HG02571 (cell line): ENCODE measurements at regions not wholly inside any gene's neighbourhood (a gene's known extent, or its start where the extent isn't known, plus 50 kb on each side); places are given as distances from the start of the nearest gene placed in this dataset.
"Not testable (repeated sequence)": the region's sequence is repeated elsewhere in the genome, so short reads cannot be mapped to it uniquely, and the experiment has no call there.

Source experiments
- ATAC-seq: cut with Tn5 transposase; IDR thresholded peaks from one replicate; pipeline ENCODE4 v1.9.1; 2021; ENCODE audit warnings: mild to moderate bottlenecking, moderate library complexity; ENCODE audit not compliant: unreplicated experiment

DNA sequence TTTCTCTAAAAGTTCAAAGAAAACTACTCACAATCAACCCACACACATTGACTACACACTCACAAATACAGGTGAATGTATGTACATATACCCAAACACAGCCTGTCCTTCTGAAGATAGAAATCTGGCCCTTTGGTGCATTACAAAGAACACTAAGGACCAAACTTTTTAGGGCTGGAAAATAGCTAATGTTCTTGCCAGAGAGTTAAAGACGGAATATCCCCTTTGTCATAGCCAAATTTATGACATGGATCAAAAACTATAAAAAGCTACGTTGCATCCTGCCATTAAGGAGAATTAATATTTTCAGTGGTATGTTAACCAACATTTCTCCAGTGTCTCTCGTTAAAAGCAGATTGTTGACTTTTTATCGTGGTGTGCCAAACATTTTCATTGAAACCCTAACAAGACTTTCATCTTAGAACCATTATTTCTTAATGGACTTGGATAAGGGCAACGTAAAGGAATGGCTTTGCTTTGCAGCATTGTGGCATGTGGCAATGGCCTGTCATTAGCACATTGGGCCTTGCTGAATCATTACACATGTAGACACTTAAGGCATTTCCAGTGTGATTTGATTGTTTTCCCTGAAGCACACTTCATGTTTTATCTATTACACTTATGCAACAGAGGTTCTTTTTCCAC lies 150.9 kb upstream of the MEOX2 start:
- no peak for ATAC-seq

DNA sequence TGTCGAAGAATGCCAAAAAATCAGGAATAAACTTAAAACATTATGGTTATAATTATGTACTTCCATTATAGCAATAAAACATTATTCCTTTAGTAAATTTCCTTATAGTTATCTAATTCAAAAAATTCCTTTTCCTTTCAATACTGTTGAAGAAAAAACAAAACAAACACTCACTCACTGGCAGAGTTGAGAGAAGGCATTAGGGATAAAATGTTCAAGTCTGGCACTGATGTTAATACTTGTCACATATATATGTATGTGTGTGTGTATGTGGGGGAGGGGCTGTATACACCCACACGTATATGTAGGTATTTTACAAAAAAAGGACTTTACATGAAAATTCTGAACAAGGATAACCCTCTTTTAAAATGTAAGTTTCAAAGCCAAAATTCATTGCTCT lies 150.2 kb upstream of the MEOX2 start:
- ATAC-seq = no peak

DNA sequence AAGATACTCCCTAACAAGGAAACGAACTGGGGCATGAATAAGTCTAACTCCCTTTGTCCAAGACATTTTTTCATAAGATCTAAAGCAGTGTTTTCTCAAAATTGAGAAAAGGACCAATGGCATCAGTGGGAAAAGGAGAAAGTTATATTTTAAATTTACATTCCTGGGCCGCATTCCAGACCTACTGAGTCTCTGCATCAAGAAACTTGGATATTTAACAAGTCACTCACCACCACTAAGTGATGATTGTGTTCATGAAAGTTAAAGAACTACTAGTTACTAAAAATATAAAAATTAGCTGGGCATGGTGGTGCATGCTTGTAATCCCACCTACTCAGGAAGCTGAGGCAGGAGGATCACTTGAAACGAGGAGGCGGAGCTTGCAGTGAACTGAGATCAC lies 149.6 kb upstream of the MEOX2 start:
- ATAC-seq = no peak

DNA sequence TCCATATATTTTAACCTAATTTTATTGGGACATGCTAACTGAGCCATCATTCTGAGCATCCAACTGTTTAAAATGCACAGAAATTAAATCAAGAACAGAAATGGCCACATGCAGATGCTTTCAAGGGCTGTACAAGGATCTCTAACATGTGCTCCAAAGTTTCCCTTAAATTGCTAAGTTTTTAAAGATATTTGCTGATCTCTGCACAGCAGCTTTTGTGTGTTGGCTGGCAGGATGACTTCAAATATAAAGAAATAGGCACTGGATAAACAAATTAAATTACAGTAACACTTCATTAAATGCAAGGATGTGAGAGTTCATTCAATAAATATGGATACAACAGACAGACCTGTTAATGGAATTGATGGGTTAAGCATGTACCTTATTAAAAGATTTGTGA lies 148.0 kb upstream of the MEOX2 start:
- ATAC-seq = no peak

DNA sequence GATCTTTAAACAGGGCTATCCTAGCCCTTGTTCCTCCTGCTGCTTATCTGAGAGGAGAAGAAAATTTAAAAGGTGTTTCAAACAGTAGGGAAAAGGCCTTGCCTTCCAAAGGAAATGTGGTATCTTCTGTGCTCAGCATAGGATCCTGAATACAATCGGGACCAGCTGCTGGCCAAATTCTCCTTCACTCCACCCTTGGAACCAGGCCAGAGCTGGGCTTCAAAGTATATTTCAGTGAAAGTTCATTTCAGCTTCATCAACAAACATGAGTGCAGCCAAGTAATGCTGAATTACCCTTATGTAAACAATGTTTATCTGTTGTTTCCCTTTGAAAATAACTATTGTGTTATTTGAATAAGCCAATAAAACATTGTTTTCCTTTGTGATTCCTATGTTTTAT lies 146.5 kb upstream of the MEOX2 start:
- ATAC-seq = no peak

DNA sequence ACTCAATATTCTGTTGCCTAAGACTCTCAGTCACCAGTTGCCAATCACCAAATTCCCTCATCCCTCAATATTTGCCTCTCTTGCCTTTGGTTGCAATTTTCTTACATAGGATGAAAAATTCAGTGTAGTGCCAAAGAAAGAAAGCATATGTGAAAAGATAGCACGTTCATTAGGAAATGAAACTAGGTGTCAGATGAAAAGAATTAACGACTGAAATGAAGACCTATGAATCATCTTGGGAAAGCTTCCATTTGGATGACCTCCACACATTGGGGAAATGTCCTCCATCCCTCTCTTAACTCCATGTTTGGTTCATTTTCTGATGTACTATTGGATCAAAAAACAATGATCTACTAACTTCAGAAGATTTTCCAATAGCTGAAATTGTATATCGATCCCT lies 145.1 kb upstream of the MEOX2 start:
- no peak for ATAC-seq

DNA sequence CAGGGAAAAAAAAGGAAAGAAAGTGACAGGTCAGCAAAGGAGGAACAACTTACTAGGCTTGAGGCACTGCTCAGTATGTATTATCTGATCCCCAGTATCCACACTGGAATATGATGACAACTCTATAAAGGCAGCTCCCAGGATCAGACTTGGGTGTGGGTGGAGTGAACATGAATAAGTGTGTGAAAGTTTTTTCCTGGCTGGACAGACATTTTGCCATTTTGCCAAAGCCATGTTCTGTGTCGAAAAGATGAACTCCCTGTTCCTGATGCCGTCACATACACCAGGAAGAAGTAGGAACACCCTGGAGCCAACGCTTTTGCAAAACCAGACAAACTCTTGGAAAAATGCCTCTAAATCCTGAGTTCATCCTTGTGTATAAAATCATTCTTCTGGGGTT lies 143.2 kb upstream of the MEOX2 start:
- ATAC-seq = no peak

DNA sequence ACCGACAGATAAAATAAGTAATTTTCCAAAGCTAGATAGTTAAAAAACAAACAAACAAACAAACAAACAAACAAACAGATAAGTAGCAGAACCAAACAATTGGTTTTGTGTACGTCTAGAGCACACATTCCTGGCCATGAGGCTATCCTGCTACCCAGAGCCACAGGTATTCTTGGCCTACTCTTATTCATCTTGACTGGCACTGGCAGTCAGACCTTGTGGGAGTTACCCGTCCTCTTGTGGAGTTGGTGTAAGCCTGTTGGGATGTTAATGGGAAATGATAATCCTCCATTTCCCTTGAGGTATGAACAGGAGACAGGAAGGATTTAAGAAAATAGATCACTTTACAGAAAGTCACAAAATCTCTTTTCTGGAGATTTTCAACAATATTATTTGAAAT lies 142.4 kb upstream of the MEOX2 start:
- ATAC-seq = no peak

DNA sequence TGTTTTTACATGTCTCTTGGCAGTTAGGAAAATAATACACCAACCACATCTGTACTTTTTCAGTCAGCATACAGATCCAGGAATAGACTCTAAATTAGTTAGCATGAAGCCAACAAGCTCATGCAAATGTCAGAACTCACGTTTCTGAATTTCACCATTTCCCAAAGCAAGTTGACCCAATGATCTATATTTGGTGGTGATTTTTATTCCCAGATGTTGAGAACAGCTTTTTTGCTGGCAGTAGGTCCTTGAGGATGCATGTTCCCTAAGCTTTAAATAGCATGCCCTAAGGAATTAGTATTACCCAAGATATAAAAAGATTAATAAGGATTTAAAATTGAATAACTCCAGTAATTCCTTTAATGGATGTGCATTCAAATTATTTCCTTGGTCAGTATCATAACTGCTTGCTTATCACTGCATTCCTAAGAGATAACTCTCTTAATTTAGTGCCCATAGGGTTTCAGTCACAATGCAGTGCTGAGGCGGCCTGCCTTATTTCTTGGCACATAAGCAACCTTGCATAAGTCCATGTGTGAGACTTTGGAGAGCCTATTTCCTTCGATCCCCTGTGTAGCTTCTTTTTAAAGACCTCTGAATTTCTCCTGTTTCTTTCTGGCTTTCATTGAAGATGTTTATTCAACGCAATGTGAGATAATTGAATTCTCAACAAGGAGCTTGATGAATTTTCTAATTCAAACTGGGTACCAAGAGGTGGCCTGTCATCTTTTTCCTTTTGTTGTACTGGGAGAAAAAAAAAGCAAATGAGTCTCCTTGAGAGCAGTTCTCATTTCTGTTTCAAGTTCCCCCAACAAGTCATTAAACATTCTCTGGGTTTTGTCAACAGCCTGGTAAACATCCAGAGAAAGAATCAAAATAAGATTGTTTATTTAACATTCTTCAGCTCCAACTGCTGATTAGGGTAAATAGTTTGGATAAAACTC lies 135.3 kb upstream of the MEOX2 start:
- ATAC-seq = no peak

DNA sequence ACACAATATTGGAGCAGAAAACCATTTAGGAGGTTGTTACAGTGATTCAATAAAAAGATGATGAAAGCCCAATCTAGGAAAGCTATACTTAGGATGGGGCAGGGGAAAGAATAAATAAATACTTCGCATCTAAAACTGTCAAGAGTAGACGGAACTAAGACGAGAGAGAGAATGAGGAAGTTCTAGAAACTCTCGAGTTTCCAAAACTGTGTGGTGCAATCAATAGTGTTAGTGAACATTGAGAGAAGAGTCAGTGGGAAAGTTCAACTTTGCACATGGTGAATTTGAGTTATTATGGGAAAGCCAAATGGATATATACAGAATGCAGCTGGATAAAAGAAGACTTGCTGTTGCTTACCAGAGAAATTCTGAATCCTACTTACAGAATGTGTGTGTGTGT lies 133.8 kb upstream of the MEOX2 start:
- ATAC-seq = no peak

DNA sequence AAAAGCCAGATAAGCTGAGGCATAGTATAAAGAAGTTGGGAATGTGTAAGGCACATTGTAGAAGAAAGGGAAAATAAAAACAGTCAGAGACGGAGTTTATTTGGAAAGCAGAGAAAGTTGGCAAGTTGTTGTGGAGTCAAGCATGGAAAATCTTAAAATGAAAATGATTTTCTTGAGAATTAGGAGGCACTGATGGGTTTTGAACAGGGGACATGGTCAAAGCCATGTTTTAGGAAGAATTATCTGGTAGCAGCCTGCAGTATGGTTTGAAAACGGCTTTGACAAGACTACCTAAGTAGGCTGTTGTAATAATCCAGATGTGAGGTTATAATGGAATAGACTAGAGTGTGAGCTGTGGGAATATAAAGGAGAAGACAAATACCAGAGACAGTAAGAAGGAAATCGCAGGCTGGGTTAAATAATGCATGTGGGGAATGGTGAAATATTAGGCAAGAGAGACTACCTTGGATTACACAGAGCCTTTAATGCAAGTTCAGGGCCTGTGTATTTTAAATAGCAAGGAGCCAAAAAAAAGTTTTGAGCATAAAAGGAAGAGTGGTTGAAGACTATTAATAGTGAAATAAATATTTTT lies 130.4 kb upstream of the MEOX2 start:
- no peak for ATAC-seq

DNA sequence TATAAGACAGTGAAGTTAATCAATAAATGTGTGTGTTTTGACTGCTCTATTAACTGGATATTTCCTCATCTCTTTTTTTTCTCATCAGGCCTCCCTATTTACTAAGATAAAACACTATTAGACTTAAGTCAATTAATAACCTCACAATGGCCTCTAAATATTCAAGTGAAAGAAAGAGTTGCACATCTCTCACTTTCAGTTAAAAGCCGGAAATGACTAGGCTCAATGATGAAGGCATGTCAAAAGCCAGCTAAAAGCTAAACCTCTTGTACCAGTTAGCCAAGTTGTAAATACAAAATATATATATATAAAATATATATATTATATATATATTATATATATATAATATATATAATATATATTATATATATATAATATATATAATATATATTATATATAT lies 127.0 kb upstream of the MEOX2 start:
- no peak for ATAC-seq

DNA sequence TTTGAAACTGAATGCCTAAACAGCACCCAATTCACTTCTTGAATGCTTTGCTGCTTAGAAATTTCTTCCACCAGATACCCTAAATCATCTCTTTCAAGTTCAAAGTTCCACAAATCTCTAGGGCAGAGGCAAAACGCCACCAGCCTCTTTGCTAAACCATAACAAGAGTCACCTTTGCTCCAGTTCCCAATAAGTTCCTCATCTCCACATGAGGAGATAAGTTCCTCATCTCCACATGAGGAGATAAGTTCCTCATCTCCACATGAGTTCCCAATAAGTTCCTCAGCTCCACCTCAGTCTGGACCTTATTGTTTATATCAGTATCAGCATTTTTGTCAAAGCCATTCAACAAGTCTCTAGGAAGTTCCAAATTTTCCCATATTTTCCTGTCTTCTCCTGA lies 123.9 kb upstream of the MEOX2 start:
- ATAC-seq = not testable (repeated sequence)

DNA sequence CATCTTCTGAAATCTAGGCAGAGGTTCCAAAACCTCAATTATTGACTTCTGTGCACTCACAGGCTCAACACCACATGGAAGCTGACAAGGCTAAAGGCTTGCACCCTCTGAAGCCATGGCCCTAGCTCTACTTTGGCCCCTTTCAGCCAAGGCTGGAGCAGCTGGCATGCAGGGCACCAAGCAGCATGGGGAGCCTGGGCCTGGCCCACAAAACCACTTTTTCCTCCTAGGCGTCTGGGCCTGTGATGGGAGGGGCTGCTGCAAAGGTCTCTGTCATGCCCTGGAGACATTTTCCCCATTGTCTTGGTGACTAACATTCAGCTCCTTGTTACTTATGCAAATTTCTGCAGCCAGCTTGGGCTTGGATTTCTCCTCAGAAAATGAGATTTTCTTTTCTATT lies 123.5 kb upstream of the MEOX2 start:
- ATAC-seq = not testable (repeated sequence)

DNA sequence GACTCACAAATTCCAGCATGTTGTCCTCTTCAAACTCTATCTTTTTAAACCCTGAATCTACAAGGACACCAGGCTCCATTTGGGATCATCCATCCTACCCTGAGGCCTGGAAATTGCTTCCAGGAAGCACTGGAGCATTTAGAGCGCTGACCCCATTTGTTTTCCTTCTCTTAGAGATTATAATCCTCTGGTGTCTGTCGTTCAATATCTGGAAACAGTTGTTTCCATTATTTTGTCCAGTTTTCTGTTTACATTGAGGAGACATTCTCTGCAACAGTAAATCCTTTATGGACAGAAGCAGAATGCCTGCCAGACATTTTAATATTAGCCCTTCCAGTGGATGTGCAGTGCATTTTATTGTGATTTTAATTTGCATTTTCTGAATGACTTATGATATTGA lies 119.4 kb upstream of the MEOX2 start:
- no peak for ATAC-seq

DNA sequence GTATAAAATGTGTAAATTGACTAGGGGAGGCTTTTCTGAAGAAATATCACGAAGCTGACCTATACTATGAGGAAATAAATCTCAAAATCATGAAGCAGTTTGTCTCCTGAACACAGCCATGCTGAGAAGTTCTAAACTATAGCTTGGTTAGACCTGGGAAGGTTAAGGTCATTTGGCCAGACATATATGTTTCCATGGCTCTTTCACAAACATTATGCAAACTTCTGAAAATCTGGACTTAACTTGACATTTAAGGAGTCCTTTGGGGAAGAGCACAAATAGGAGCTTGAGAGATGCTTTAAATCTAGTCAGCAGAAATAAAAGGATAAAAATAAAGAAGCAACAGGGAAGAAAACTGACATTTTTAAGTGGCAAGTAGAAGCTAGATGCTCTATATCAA lies 115.9 kb upstream of the MEOX2 start:
- no peak for ATAC-seq

DNA sequence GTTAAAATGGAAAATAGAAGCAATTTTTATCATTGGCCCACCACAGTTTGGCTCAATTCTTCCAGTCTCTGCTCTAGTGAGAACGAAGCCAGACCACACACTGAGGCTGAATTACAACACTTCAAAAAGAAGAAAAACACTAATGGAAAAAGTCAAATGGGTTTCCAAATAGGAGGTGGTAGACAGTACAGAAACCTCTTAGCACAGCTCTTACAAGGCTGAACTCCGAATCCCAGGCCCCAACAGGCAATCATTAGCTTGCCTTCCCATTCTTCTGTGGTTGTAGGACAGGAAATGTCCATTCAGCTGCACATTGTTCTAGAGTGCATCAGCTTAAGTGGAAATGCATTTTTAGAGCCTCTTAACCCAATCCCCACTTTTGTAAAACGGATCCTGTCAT lies 115.1 kb upstream of the MEOX2 start:
- no peak for ATAC-seq

DNA sequence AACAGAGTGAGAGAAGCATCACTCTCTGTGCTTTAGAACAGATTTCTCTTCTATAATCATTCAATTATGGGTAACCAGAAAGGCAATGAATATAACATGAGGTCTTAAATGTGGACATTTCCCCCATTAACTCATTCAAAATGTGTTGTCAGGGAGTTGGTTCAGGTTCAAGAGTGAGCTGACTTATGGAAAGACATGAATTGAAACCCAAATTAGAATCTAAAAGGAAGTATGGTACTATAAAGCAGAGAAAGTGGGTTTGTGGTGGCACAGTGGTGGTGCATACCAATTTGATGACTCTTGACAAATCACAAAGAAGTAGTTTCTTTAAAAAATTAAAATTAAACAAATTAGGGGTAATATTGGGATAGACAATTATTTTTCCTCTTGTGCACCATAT lies 114.6 kb upstream of the MEOX2 start:
- no peak for ATAC-seq

DNA sequence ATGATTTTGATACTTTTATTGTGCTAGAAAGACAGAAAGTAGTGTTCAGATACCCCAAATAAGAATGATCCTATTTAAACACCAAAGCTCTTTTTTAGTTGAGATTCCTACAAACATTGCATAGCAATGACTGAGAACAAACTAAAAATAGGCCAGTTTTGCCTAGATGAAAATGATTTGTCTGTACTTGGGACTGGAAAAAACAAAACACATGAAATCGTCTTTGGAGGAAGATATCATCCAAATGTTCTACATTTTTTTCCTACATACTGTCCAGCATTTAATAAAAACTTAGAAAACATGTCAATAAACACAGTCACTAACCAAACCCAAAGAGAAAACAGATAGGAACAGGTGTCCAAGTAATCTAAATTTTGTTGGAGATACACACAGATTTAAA lies 111.6 kb upstream of the MEOX2 start:
- ATAC-seq = no peak

DNA sequence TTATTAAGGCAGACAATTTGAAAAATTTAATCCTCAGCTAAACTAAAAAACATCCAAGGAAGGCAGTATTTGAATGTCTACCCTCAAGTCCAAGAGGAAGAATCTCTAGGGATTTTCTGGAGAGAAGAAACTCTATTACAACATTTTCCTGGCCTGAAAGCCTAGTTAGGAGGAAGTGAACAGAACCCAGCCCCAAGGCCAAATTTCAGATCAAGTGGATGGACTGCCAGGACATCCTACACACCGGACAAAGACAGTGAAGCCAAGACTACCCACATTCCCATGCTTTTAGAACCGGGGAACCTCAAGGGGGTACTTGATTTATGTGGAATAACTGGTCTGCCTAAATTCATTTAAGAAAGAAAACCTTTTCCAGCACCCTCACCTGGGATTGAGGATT lies 108.9 kb upstream of the MEOX2 start:
- ATAC-seq = no peak

DNA sequence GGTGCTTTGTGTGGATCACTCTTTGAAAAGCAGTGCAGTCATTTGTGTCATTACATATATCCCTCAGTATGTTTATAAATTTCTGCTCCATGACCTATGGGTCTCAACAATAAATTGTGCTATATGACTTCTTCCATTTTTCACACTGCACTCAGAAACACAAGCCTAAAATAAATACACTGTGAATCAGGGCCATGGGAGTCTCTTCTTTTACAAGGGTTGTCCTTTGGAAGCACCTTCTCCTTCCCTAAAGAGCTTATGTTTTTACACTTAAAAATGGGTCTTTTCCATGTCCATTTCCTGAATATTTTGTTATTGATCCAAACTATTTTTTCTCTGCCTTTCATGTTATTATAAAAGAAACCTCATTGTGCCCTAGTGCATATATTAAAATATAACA lies 108.3 kb upstream of the MEOX2 start:
- ATAC-seq = no peak

DNA sequence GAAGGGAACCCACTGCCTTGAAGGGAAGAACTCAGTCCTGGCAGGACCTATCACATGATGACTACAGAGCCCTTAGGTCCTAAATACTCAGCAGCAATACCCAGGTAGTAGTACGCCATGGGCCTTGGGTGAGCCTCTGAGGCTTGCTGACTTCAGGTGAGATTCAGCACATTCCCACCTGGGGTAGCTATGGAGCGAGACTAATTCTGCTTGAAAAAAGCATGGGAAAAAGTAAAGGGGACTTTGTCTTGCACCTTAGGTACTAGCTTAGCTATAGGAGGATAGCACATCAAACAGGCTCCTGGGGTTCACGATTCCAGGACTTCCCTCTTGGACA lies 98.2 kb upstream of the MEOX2 start:
- no peak for ATAC-seq
